ENCODE measurements at regions not wholly inside any gene's neighbourhood (a gene's known extent, or its start where the extent isn't known, plus 50 kb on each side); places are given as distances from the start of the nearest gene placed in this dataset.
"Not testable (repeated sequence)": the region's sequence is repeated elsewhere in the genome, so short reads cannot be mapped to it uniquely, and the experiment has no call there.

GRCh38 chr5:97576956-97577355, 393.9 kb upstream of the RIOK2 start:
- DNase-seq: peak in 2 of 3 donors; percentile 1 to 9
- no peaks in the 10 kb centered on the region for H3K36me3 ChIP-seq (ENCODE audit: control insufficient read depth in 4 of 4, insufficient read depth in 4 of 4, low read length in 4 of 4)
- 53 to 74% methylated on average over 2 of the region's 2 CpGs for WGBS, 2 donors
- no peak overlapping the region for H3K4me3 ChIP-seq
- H3K4me1 ChIP-seq (ENCODE audit: control insufficient read depth in 5 of 5, insufficient read depth in 5 of 5, low read length in 5 of 5): no peaks in the 10 kb centered on the region
- no peak for TF ChIP-seq CTCF (IDR thresholded peaks at IDR 0.05; ENCODE audit: control extremely low read depth, extremely low read depth)
- no peak overlapping the region for H3K27ac ChIP-seq (ENCODE audit: low read depth in 1 of 2, low read length in 1 of 2)
- no peak overlapping the region for H3K9ac ChIP-seq (ENCODE audit: insufficient read depth in 1 of 2, low read length in 2 of 2)
- H3K27me3 ChIP-seq (ENCODE audit: control insufficient read depth in 3 of 3, insufficient read depth in 3 of 3, low read length in 2 of 3): no peaks in the 10 kb centered on the region
- ATAC-seq (ENCODE audit: insufficient read depth, low FRiP score): no peak
- H3K9me3 ChIP-seq (ENCODE audit: control insufficient read depth in 4 of 4, insufficient read depth in 3 of 4, low read length in 3 of 4): peaks cover 0 to 4% (median 0%) of the 10 kb centered on the region in 4 donors

- not testable (repeated sequence) for DNase-seq; H3K4me3 ChIP-seq; ATAC-seq (ENCODE audit: insufficient read depth, low FRiP score)
Observed at GRCh38 chr5:97579977-97580376, 396.9 kb upstream of the RIOK2 start.

GRCh38 chr5:97580746-97581145, 397.7 kb upstream of the RIOK2 start:
- Histone ChIP-seq H3K9me3 (ENCODE audit: control insufficient read depth in 4 of 4, insufficient read depth in 3 of 4, low read length in 3 of 4) (peaks cover 0 to 4% (median 0%) of the 10 kb centered on the region in 4 donors), H3K4me3 (no peak overlapping the region), H3K27ac (ENCODE audit: low read depth in 1 of 2, low read length in 1 of 2) (no peak overlapping the region), H3K4me1 (ENCODE audit: control insufficient read depth in 5 of 5, insufficient read depth in 5 of 5, low read length in 5 of 5) (no peaks in the 10 kb centered on the region), H3K27me3 (ENCODE audit: control insufficient read depth in 3 of 3, insufficient read depth in 3 of 3, low read length in 2 of 3) (no peaks in the 10 kb centered on the region), H3K9ac (ENCODE audit: insufficient read depth in 1 of 2, low read length in 2 of 2) (no peak overlapping the region), H3K36me3 (ENCODE audit: control insufficient read depth in 4 of 4, insufficient read depth in 4 of 4, low read length in 4 of 4) (no peaks in the 10 kb centered on the region)
- ATAC-seq (ENCODE audit: insufficient read depth, low FRiP score) (no peak), DNase-seq (no peak)
- WGBS, 2 donors: 94 to 98% methylated on average over 2 of the region's 2 CpGs
- TF ChIP-seq CTCF (IDR thresholded peaks at IDR 0.05; ENCODE audit: control extremely low read depth, extremely low read depth): no peak

More at GRCh38 chr5:97579977-97580376, 396.9 kb upstream of the RIOK2 start:
- WGBS, 2 donors: 95 to 97% methylated on average over 18 to 26 of the region's 29 CpGs
- not testable (repeated sequence) for H3K9me3 ChIP-seq (ENCODE audit: control insufficient read depth in 4 of 4, insufficient read depth in 3 of 4, low read length in 3 of 4); H3K9ac ChIP-seq (ENCODE audit: insufficient read depth in 1 of 2, low read length in 2 of 2); H3K36me3 ChIP-seq (ENCODE audit: control insufficient read depth in 4 of 4, insufficient read depth in 4 of 4, low read length in 4 of 4); H3K4me1 ChIP-seq (ENCODE audit: control insufficient read depth in 5 of 5, insufficient read depth in 5 of 5, low read length in 5 of 5); H3K27me3 ChIP-seq (ENCODE audit: control insufficient read depth in 3 of 3, insufficient read depth in 3 of 3, low read length in 2 of 3); H3K27ac ChIP-seq (ENCODE audit: low read depth in 1 of 2, low read length in 1 of 2)

GRCh38 chr5:97591781-97592180, 408.7 kb upstream of the RIOK2 start:
- no peak for TF ChIP-seq CTCF (IDR thresholded peaks at IDR 0.05; ENCODE audit: control extremely low read depth, extremely low read depth)
- WGBS, 2 donors: 44 to 67% methylated on average over 1 of the region's 1 CpG
- no peak for DNase-seq
- Histone ChIP-seq H3K4me3 (no peak overlapping the region), H3K27ac (ENCODE audit: low read depth in 1 of 2, low read length in 1 of 2) (no peak overlapping the region), H3K27me3 (ENCODE audit: control insufficient read depth in 3 of 3, insufficient read depth in 3 of 3, low read length in 2 of 3) (no peaks in the 10 kb centered on the region), H3K9me3 (ENCODE audit: control insufficient read depth in 4 of 4, insufficient read depth in 3 of 4, low read length in 3 of 4) (peaks cover 0 to 4% (median 0%) of the 10 kb centered on the region in 4 donors), H3K36me3 (ENCODE audit: control insufficient read depth in 4 of 4, insufficient read depth in 4 of 4, low read length in 4 of 4) (no peaks in the 10 kb centered on the region), H3K4me1 (ENCODE audit: control insufficient read depth in 5 of 5, insufficient read depth in 5 of 5, low read length in 5 of 5) (no peaks in the 10 kb centered on the region), H3K9ac (ENCODE audit: insufficient read depth in 1 of 2, low read length in 2 of 2) (no peak overlapping the region)
- ATAC-seq (ENCODE audit: insufficient read depth, low FRiP score): no peak

All from lung (tissue), 11 donors.